HEK293T (cell line): ENCODE measurements at regions not wholly inside any gene's neighbourhood (a gene's known extent, or its start where the extent isn't known, plus 50 kb on each side); places are given as distances from the start of the nearest gene placed in this dataset.

ENCODE experiments used
- ARNT ChIP-seq: fragments of 450-650 bp; IDR thresholded peaks from 2 replicates; pipeline ENCODE4 v1.6.1; 2017; ENCODE audit warnings: mild to moderate bottlenecking
- BHLHE40 ChIP-seq: fragments of 450-650 bp; IDR thresholded peaks from 2 replicates; pipeline ENCODE4 v1.6.1; 2016; ENCODE audit warnings: mild to moderate bottlenecking, moderate library complexity, borderline replicate concordance
- CTBP1 ChIP-seq: fragments of 450-650 bp; IDR thresholded peaks from 2 replicates; pipeline ENCODE4 v1.6.1; 2016; ENCODE audit warnings: borderline replicate concordance
- ELF4 ChIP-seq: fragments of 450-650 bp; IDR thresholded peaks from 2 replicates; pipeline ENCODE4 v1.6.1; 2017; ENCODE audit warnings: antibody characterized with exemption
- FOXA1 ChIP-seq: fragments of 450-650 bp; IDR thresholded peaks from 2 replicates; pipeline ENCODE4 v1.6.1; 2016; ENCODE audit warnings: mild to moderate bottlenecking
- FOXK2 ChIP-seq: fragments of 450-650 bp; IDR thresholded peaks from 2 replicates; pipeline ENCODE4 v1.6.1; 2016; ENCODE audit warnings: mild to moderate bottlenecking
- FOXM1 ChIP-seq: fragments of 450-650 bp; IDR thresholded peaks from 2 replicates; pipeline ENCODE4 v1.6.1; 2017; ENCODE audit warnings: mild to moderate bottlenecking, borderline replicate concordance
- HDGF ChIP-seq: fragments of 450-650 bp; IDR thresholded peaks from 2 replicates; pipeline ENCODE4 v1.6.1; 2017; ENCODE audit warnings: antibody characterized with exemption, borderline replicate concordance
- LEF1 ChIP-seq: fragments of 450-650 bp; IDR thresholded peaks from 2 replicates; pipeline ENCODE4 v1.6.1; 2017; ENCODE audit warnings: mild to moderate bottlenecking, borderline replicate concordance
- NFRKB ChIP-seq: fragments of 450-650 bp; IDR thresholded peaks from 2 replicates; pipeline ENCODE4 v1.6.1; 2016; ENCODE audit warnings: mild to moderate bottlenecking, moderate library complexity
- PKNOX1 ChIP-seq: fragments of 450-650 bp; IDR thresholded peaks from 2 replicates; pipeline ENCODE4 v1.6.1; 2016
- SP1 ChIP-seq: fragments of 450-650 bp; IDR thresholded peaks from 2 replicates; pipeline ENCODE4 v1.6.1; 2017
- ZNF384 ChIP-seq: fragments of 450-650 bp; IDR thresholded peaks from 2 replicates; pipeline ENCODE4 v1.6.1; 2016

- TF ChIP-seq LEF1: no peak
- TF ChIP-seq HDGF: no peak
- no peak for TF ChIP-seq ELF4
- no peak for TF ChIP-seq FOXA1
- TF ChIP-seq ARNT: no peak
- no peak for TF ChIP-seq NFRKB
- no peak for TF ChIP-seq SP1
- no peak for TF ChIP-seq FOXK2
- TF ChIP-seq BHLHE40: no peak
- no peak for TF ChIP-seq PKNOX1
- no peak for TF ChIP-seq FOXM1
- no peak for TF ChIP-seq CTBP1
- no peak for TF ChIP-seq ZNF384
Measured at GRCh38 chr9:80046481-80046880, 474.7 kb downstream of the TLE4 start.
